Tibial nerve (tissue), 4 donors: ENCODE measurements at regions not wholly inside any gene's neighbourhood (a gene's known extent, or its start where the extent isn't known, plus 50 kb on each side); places are given as distances from the start of the nearest gene placed in this dataset.

Source experiments
- DNase-seq, 2 donors: peaks; one replicate each; pipeline ENCODE4 v3.0.0-alpha.2; 2019; ENCODE audit warnings: low spot score in 2 of 2
- H3K27ac ChIP-seq, 4 donors: fragments of 200-600 bp; sonication (generic) in 3 of 4; one replicate each; pipeline ENCODE4 v1.5.1; 2017 to 2019; ENCODE audit warnings: mild to moderate bottlenecking in 1 of 4
- H3K27me3 ChIP-seq, 2 donors: fragments of 200-600 bp; sonication (generic) in 1 of 2; one replicate each; pipeline versions ENCODE4 v1.5.1 to v1.6.0; 2017 to 2019
- H3K36me3 ChIP-seq, 3 donors: fragments of 200-600 bp; sonication (generic); one replicate each; pipeline ENCODE4 v1.5.1; 2018 to 2019
- H3K4me1 ChIP-seq, 4 donors: fragments of 200-600 bp; sonication (generic) in 3 of 4; one replicate each; pipeline ENCODE4 v1.5.1; 2017 to 2019
- H3K4me3 ChIP-seq, 4 donors: fragments of 200-600 bp; sonication (generic) in 3 of 4; one replicate each; pipeline ENCODE4 v1.5.1; 2017 to 2019; ENCODE audit warnings: mild to moderate bottlenecking in 1 of 4, moderate library complexity in 1 of 4
- H3K9me3 ChIP-seq, 4 donors: fragments of 200-600 bp; sonication (generic) in 3 of 4; one replicate each; pipeline ENCODE4 v1.5.1; 2017 to 2019
- CTCF ChIP-seq, 5 experiments: fragments of 200-600 bp in 3 of 5; fragments of 450-650 bp in 2 of 5; sonication (generic) in 3 of 5; IDR thresholded peaks; one replicate each; pipeline ENCODE4 v1.5.1; 2016 to 2019; ENCODE audit warnings: antibody characterized with exemption in 5 of 5, mild to moderate bottlenecking in 3 of 5, moderate library complexity in 2 of 5
- EP300 ChIP-seq, 2 donors: sonication (generic); formaldehyde crosslinking; IDR thresholded peaks; one replicate each; pipeline ENCODE4 v1.6.1; 2017; ENCODE audit warnings: antibody characterized with exemption in 2 of 2, mild to moderate bottlenecking in 1 of 2
- POLR2A ChIP-seq, 2 donors: fragments of 450-650 bp; IDR thresholded peaks; one replicate each; pipeline ENCODE4 v1.6.1; 2017; ENCODE audit warnings: antibody characterized with exemption in 2 of 2, mild to moderate bottlenecking in 2 of 2, moderate library complexity in 2 of 2
- WGBS, 2 donors: methylation state at CpG; one replicate each; pipeline ENCODE4 v1.1.5; 2018; 5-methylcytosine and 5-hydroxymethylcytosine counted together

GRCh38 chr13:99878921-99879610 is 92.5 kb downstream of the ZIC5 start:
- Histone ChIP-seq H3K36me3 (peaks cover 0 to 4% (median 0%) of the 10 kb centered on the region in 3 donors), H3K9me3 (no peaks in the 10 kb centered on the region), H3K27ac (no peak overlapping the region), H3K27me3 (no peaks in the 10 kb centered on the region), H3K4me1 (no peaks in the 10 kb centered on the region), H3K4me3 (no peak overlapping the region)
- WGBS, 2 donors = 71 to 73% methylated on average over 13 of the region's 13 CpGs
- DNase-seq = no peak
- TF ChIP-seq POLR2A (IDR thresholded peaks at IDR 0.05) (no peak), EP300 (IDR thresholded peaks at IDR 0.05) (no peak), CTCF (IDR thresholded peaks at IDR 0.05) (no peak)

GRCh38 chr13:99876651-99877050 is 94.9 kb downstream of the ZIC5 start:
- H3K9me3 ChIP-seq = no peaks in the 10 kb centered on the region
- no peak overlapping the region for H3K27ac ChIP-seq
- H3K27me3 ChIP-seq = no peaks in the 10 kb centered on the region
- WGBS, 2 donors = 86 to 96% methylated on average over 5 of the region's 5 CpGs
- no peak for DNase-seq
- no peaks in the 10 kb centered on the region for H3K4me1 ChIP-seq
- TF ChIP-seq EP300 (IDR thresholded peaks at IDR 0.05) (no peak), CTCF (IDR thresholded peaks at IDR 0.05) (no peak), POLR2A (IDR thresholded peaks at IDR 0.05) (no peak)
- no peak overlapping the region for H3K4me3 ChIP-seq
- no peaks in the 10 kb centered on the region for H3K36me3 ChIP-seq

GRCh38 chr13:99875391-99875790 is 96.2 kb downstream of the ZIC5 start:
- Histone ChIP-seq H3K27me3 (no peaks in the 10 kb centered on the region), H3K4me3 (no peak overlapping the region), H3K36me3 (no peaks in the 10 kb centered on the region), H3K27ac (no peak overlapping the region), H3K4me1 (no peaks in the 10 kb centered on the region), H3K9me3 (no peaks in the 10 kb centered on the region)
- 75 to 79% methylated on average over 6 of the region's 6 CpGs for WGBS, 2 donors
- TF ChIP-seq EP300 (IDR thresholded peaks at IDR 0.05) (no peak), CTCF (IDR thresholded peaks at IDR 0.05) (no peak), POLR2A (IDR thresholded peaks at IDR 0.05) (no peak)
- no peak for DNase-seq

- no peaks in the 10 kb centered on the region for H3K36me3 ChIP-seq
- H3K9me3 ChIP-seq = no peaks in the 10 kb centered on the region
- no peaks in the 10 kb centered on the region for H3K4me1 ChIP-seq
- no peak overlapping the region for H3K4me3 ChIP-seq
- TF ChIP-seq EP300 (IDR thresholded peaks at IDR 0.05) = no peak
- no peak for TF ChIP-seq CTCF (IDR thresholded peaks at IDR 0.05)
- no peak for TF ChIP-seq POLR2A (IDR thresholded peaks at IDR 0.05)
- H3K27ac ChIP-seq = no peak overlapping the region
- no peaks in the 10 kb centered on the region for H3K27me3 ChIP-seq
- 67 to 73% methylated on average over 3 of the region's 3 CpGs for WGBS, 2 donors
- DNase-seq = no peak
These were observed 97.6 kb downstream of the ZIC5 start for GRCh38 chr13:99873832-99874430.

GRCh38 chr13:99873141-99873540 is 98.4 kb downstream of the ZIC5 start:
- H3K27ac ChIP-seq = no peak overlapping the region
- no peaks in the 10 kb centered on the region for H3K4me1 ChIP-seq
- no peak overlapping the region for H3K4me3 ChIP-seq
- H3K27me3 ChIP-seq = no peaks in the 10 kb centered on the region
- H3K9me3 ChIP-seq = no peaks in the 10 kb centered on the region
- DNase-seq = no peak
- TF ChIP-seq POLR2A (IDR thresholded peaks at IDR 0.05) (no peak), CTCF (IDR thresholded peaks at IDR 0.05) (no peak), EP300 (IDR thresholded peaks at IDR 0.05) (no peak)
- H3K36me3 ChIP-seq = no peaks in the 10 kb centered on the region
- WGBS, 2 donors = 90% methylated on average over 2 of the region's 2 CpGs
